GM13976 (cell line): ENCODE measurements at regions not wholly inside any gene's neighbourhood (a gene's known extent, or its start where the extent isn't known, plus 50 kb on each side); places are given as distances from the start of the nearest gene placed in this dataset.

Experiments
- DNase-seq: peaks from one replicate; pipeline ENCODE4 v3.0.0; 2012; ENCODE audit warnings: low spot score
- CTCF ChIP-seq: IDR thresholded peaks from 2 replicates; pipeline ENCODE4 v1.5.1; 2012; ENCODE audit warnings: borderline replicate concordance, mild to moderate bottlenecking; ENCODE audit not compliant: insufficient read depth; ENCODE audit errors: extremely low read depth, missing control alignments, control extremely low read depth
- in situ Hi-C: fragments of 300-500 bp; cut with MboI; formaldehyde crosslinking; loops from one replicate; pipeline ENCODE4 v1.12.0; 2022; ENCODE audit warnings: low sequenced_read_pairs, mixed read lengths, inconsistent platforms; ENCODE audit not compliant: unreplicated experiment

GRCh38 chr13:81203783-81204182 is 862.9 kb upstream of the SPRY2 start:
- DNase-seq, result no peak
- TF ChIP-seq CTCF, result no peak
- in situ Hi-C loops, result no loop called here

- no peak for TF ChIP-seq CTCF
- DNase-seq, result no peak
- in situ Hi-C loops, result no loop called here
Measured at GRCh38 chr13:81199956-81200355, 859.0 kb upstream of the SPRY2 start.

- DNase-seq, result no peak
- TF ChIP-seq CTCF, result no peak
- in situ Hi-C loops, result no loop called here
Measured at GRCh38 chr13:81197966-81198365, 857.0 kb upstream of the SPRY2 start.

GRCh38 chr13:81197483-81197882 is 856.6 kb upstream of the SPRY2 start:
- in situ Hi-C loops, result no loop called here
- no peak for DNase-seq
- no peak for TF ChIP-seq CTCF

GRCh38 chr13:81194362-81194761 is 853.4 kb upstream of the SPRY2 start:
- TF ChIP-seq CTCF, result no peak

GRCh38 chr13:81184556-81185265 is 843.8 kb upstream of the SPRY2 start:
- no peak for DNase-seq
- no peak for TF ChIP-seq CTCF
- in situ Hi-C loops, result no loop called here

More at GRCh38 chr13:81194362-81194761, 853.4 kb upstream of the SPRY2 start:
- in situ Hi-C loops, result no loop called here
- DNase-seq, result no peak
